GM06990 (cell line): ENCODE measurements at regions not wholly inside any gene's neighbourhood (a gene's known extent, or its start where the extent isn't known, plus 50 kb on each side); places are given as distances from the start of the nearest gene placed in this dataset.

Source experiments
- DNase-seq: peaks from one replicate; pipeline ENCODE4 v3.0.0-alpha.2; 2011; ENCODE audit not compliant: insufficient read length; ENCODE audit errors: extremely low read depth
- H3K27me3 ChIP-seq: replicated peaks from 2 replicates; pipeline ENCODE4 v1.6.0; 2011; ENCODE audit warnings: low read length; ENCODE audit not compliant: control insufficient read depth, insufficient read depth
- H3K36me3 ChIP-seq: 2 replicates; pipeline ENCODE4 v1.5.1; 2011; ENCODE audit warnings: low read length; ENCODE audit not compliant: control insufficient read depth, insufficient read depth
- H3K4me3 ChIP-seq: replicated peaks from 2 replicates; pipeline ENCODE4 v1.5.1; 2011; ENCODE audit warnings: low read depth, mild to moderate bottlenecking, control low read depth, low read length
- TF ChIP-seq, protein P1 (sequence below): IDR thresholded peaks from 2 replicates; pipeline ENCODE4 v1.5.1; 2011; ENCODE audit warnings: low read length, control low read depth, mild to moderate bottlenecking, inconsistent platforms; ENCODE audit not compliant: insufficient read depth, poor library complexity, severe bottlenecking

DNA sequence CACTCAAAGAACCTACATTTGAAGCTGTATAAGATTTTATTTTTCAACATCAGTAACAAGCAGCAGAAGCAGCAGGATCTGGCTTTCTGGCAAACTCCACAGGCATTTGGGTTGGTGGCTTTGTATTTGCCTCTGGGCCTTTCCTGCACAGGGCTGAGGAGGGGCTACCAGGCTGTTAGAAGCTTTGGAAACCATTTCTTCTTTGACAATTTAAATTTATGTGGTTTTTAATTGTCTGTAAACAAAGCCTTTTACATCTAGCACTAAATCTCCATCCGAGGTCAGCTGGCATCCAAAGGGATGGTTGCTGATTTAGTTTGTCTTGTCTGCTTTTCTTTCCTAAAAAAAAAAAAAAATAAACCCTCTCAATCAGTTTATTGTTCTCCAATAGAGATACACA is 127.5 kb upstream of the OBI1 start:
- DNase-seq = no peak
- Histone ChIP-seq H3K27me3 (no peaks in the 10 kb centered on the region), H3K4me3 (no peak overlapping the region), H3K36me3 (no peaks in the 10 kb centered on the region)
- TF ChIP-seq, protein P1, sequence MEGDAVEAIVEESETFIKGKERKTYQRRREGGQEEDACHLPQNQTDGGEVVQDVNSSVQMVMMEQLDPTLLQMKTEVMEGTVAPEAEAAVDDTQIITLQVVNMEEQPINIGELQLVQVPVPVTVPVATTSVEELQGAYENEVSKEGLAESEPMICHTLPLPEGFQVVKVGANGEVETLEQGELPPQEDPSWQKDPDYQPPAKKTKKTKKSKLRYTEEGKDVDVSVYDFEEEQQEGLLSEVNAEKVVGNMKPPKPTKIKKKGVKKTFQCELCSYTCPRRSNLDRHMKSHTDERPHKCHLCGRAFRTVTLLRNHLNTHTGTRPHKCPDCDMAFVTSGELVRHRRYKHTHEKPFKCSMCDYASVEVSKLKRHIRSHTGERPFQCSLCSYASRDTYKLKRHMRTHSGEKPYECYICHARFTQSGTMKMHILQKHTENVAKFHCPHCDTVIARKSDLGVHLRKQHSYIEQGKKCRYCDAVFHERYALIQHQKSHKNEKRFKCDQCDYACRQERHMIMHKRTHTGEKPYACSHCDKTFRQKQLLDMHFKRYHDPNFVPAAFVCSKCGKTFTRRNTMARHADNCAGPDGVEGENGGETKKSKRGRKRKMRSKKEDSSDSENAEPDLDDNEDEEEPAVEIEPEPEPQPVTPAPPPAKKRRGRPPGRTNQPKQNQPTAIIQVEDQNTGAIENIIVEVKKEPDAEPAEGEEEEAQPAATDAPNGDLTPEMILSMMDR = no peak

DNA sequence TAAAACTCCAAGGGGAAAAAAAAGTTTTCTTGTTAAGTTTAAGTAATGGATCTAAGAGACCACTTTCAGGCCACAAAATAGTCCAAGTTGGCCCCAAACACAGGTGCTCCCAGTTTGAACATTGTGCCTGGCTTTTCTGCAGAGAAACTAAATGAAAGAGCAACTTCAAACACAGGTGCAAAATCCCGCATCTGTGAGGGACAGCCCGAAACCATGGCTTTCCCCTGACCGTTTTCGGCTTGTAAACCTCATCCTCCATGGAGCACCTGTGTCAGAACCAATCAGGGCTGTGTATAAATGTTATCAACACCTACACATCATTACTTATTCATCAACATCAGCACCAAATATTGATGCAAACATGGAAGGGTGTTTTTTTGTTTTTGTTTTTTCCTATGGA is 126.8 kb upstream of the OBI1 start:
- Histone ChIP-seq H3K36me3 (no peaks in the 10 kb centered on the region), H3K4me3 (no peak overlapping the region), H3K27me3 (no peaks in the 10 kb centered on the region)
- TF ChIP-seq, protein P1 = no peak
- no peak for DNase-seq

DNA sequence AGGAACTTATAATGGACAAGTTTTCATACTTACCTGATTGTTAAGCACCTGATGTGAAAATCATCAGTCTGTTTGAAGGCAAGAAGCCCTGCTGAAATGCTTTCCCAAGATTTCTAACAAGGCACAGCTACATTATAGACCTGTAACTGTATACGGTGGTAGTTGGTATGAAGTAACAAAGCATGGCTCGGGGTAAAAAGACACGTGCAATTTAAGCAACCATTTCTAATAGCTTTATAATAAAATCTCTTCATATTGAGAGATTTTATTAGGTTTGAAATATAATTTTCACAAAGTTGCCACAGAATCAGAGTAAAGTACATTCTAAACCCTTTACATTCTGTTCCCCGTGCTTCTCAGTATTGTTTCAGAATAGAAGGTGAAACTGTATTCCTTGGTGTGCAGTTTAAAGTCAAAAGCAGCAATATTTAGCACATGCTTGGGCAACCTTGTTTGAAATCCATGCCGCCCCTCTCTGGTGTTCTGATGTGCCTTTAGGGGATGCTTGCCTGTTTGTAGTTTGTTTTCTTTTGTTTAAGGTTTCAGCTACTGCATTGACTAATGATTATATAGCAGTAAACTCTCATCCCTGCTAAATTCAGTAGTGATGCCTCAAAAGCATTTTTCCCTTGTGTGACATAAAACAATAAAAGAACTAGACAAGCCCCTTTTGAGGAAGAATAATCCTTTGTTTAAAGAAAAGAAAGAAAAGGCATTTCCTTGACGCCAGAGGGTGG is 125.2 kb upstream of the OBI1 start:
- DNase-seq = no peak
- H3K4me3 ChIP-seq = no peak overlapping the region
- TF ChIP-seq, protein P1 = no peak
- no peaks in the 10 kb centered on the region for H3K36me3 ChIP-seq
- H3K27me3 ChIP-seq = no peaks in the 10 kb centered on the region

DNA sequence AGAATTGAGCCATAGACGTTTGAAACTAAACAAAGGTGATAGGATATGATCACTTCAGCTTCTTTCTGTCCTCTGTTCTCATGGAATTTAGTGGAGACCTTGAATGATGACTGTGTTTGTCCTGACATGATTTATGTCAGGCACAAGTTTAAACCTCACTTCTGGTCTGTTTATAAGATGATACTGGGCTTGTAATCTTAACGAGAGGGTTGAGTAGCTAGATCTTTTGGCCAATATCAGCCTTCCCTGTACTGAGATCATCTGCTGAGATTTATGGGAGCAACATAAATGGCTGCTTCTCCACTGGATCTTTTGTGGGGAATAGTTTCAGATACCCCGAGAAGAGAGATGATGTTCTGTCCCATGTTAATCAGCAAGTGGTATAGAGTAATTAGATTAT is 121.8 kb upstream of the OBI1 start:
- TF ChIP-seq, protein P1 = no peak
- Histone ChIP-seq H3K4me3 (no peak overlapping the region), H3K36me3 (no peaks in the 10 kb centered on the region), H3K27me3 (no peaks in the 10 kb centered on the region)
- no peak for DNase-seq

DNA sequence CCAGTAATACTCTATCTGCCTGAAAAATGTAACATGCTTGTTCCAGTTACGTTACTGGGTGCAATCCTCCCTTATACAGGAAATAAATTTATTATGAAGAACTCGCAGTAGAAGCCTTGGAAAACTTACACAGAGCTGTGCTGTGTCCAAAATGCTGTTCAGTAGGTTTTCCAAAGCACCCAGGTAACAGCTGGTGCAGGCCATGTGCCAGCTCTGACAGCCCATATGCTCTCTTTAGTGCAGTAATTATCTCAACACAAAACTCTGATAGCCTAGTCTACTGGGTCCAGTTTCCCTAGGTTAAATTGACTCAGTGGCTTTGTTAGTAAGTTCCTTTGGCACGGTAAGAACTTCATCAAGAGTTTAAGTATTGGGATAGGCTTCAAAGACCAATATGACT is 120.7 kb upstream of the OBI1 start:
- H3K4me3 ChIP-seq = no peak overlapping the region
- H3K36me3 ChIP-seq = no peaks in the 10 kb centered on the region
- TF ChIP-seq, protein P1 = no peak
- no peak for DNase-seq
- H3K27me3 ChIP-seq = no peaks in the 10 kb centered on the region

DNA sequence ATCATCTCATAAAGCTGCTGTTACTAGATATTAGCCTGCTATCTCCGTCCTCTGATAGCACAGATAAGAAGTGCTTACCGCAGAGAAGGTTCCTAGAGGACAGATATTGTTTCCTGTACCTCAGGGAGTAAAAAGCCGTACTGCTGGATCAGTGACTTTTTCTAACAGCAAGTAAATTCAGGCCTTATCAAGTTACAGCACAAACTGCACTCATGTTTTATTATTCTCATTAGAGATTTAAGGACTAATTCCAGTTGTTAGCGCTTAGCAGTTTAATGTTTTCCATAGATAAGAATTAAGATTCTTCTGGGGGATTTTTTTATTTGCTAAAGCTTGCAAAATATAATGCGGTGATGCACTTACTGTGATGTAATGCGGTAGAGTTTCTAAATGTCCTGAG is 119.0 kb upstream of the OBI1 start:
- no peak for DNase-seq
- H3K27me3 ChIP-seq = no peaks in the 10 kb centered on the region
- TF ChIP-seq, protein P1 = no peak

More for the DNA sequence above, 119.0 kb upstream of the OBI1 start:
- Histone ChIP-seq H3K4me3 (no peak overlapping the region), H3K36me3 (no peaks in the 10 kb centered on the region)
